ENCODE measurements at regions not wholly inside any gene's neighbourhood (a gene's known extent, or its start where the extent isn't known, plus 50 kb on each side); places are given as distances from the start of the nearest gene placed in this dataset.

- intact Hi-C loops (cut with micrococcal nuclease), result no loop called here
- no peak for TF ChIP-seq CTCF (IDR thresholded peaks at IDR 0.05; ENCODE audit: unreplicated experiment)
- H3K36me3 Mint-ChIP-seq (ENCODE audit: insufficient read depth, unreplicated experiment), result no peaks in the 10 kb centered on the region
- peaks cover 10% of the 10 kb centered on the region for H3K4me1 Mint-ChIP-seq (ENCODE audit: insufficient read depth, unreplicated experiment)
- CTCF ChIA-PET, result no interaction called here
- no peak for DNase-seq (ENCODE audit: unreplicated experiment)
- H3K9me3 Mint-ChIP-seq (ENCODE audit: unreplicated experiment), result peaks cover 14% of the 10 kb centered on the region
- BruUV-seq (replicated peaks), result no TSS peak
- no peak overlapping the region for H3K27ac Mint-ChIP-seq (ENCODE audit: low read depth, unreplicated experiment)
- H3K4me3 Mint-ChIP-seq (ENCODE audit: unreplicated experiment), result no peak overlapping the region
- POLR2A ChIA-PET, result interaction anchor here (0.9 to 1.2 kb wide), 2 partner anchors 27 to 203 kb away, joined by 3 to 4 read pairs; no protein-coding TSS in a partner anchor
- H3K27me3 Mint-ChIP-seq (ENCODE audit: insufficient read depth, unreplicated experiment), result no peaks in the 10 kb centered on the region
These were observed 598.6 kb downstream of the TBC1D32 start for GRCh38 chr6:120735641-120736040.

GRCh38 chr6:120711255-120711654 is 623.0 kb downstream of the TBC1D32 start:
- CTCF ChIA-PET, result interaction anchor here (1.2 kb wide), 1 partner anchor 105 kb away, joined by 3 read pairs; no protein-coding TSS in a partner anchor
- no peak for DNase-seq (ENCODE audit: unreplicated experiment)
- Mint-ChIP-seq H3K36me3 (ENCODE audit: insufficient read depth, unreplicated experiment) (no peaks in the 10 kb centered on the region), H3K4me3 (ENCODE audit: unreplicated experiment) (no peak overlapping the region), H3K27me3 (ENCODE audit: insufficient read depth, unreplicated experiment) (no peaks in the 10 kb centered on the region), H3K4me1 (ENCODE audit: insufficient read depth, unreplicated experiment) (no peaks in the 10 kb centered on the region), H3K9me3 (ENCODE audit: unreplicated experiment) (peaks cover 4% of the 10 kb centered on the region), H3K27ac (ENCODE audit: low read depth, unreplicated experiment) (no peak overlapping the region)
- intact Hi-C loops (cut with micrococcal nuclease), result no loop called here
- no TSS peak for BruUV-seq (replicated peaks)
- TF ChIP-seq CTCF (IDR thresholded peaks at IDR 0.05; ENCODE audit: unreplicated experiment), result no peak
- POLR2A ChIA-PET, result interaction anchor here (0.8 kb wide), 1 partner anchor 12 kb away, joined by 3 read pairs; no protein-coding TSS in a partner anchor

- H3K27ac Mint-ChIP-seq (ENCODE audit: low read depth, unreplicated experiment), result no peak overlapping the region
- CTCF ChIA-PET, result interaction anchor here (1.2 kb wide), 1 partner anchor 18 kb away, joined by 3 read pairs; no protein-coding TSS in a partner anchor
- no peak for DNase-seq (ENCODE audit: unreplicated experiment)
- H3K27me3 Mint-ChIP-seq (ENCODE audit: insufficient read depth, unreplicated experiment), result no peaks in the 10 kb centered on the region
- no peaks in the 10 kb centered on the region for H3K4me1 Mint-ChIP-seq (ENCODE audit: insufficient read depth, unreplicated experiment)
- BruUV-seq (replicated peaks), result no TSS peak
- H3K36me3 Mint-ChIP-seq (ENCODE audit: insufficient read depth, unreplicated experiment), result no peaks in the 10 kb centered on the region
- no peak overlapping the region for H3K4me3 Mint-ChIP-seq (ENCODE audit: unreplicated experiment)
- intact Hi-C loops (cut with micrococcal nuclease), result no loop called here
- peaks cover 6% of the 10 kb centered on the region for H3K9me3 Mint-ChIP-seq (ENCODE audit: unreplicated experiment)
- no peak for TF ChIP-seq CTCF (IDR thresholded peaks at IDR 0.05; ENCODE audit: unreplicated experiment)
- POLR2A ChIA-PET, result interaction anchor here (1.1 kb wide), 1 partner anchor 12 kb away, joined by 3 read pairs; no protein-coding TSS in a partner anchor
These were observed 634.3 kb downstream of the TBC1D32 start for GRCh38 chr6:120700001-120700400.

- Mint-ChIP-seq H3K4me1 (ENCODE audit: insufficient read depth, unreplicated experiment) (peaks cover under 1% of the 10 kb centered on the region), H3K4me3 (ENCODE audit: unreplicated experiment) (no peak overlapping the region), H3K36me3 (ENCODE audit: insufficient read depth, unreplicated experiment) (no peaks in the 10 kb centered on the region), H3K27ac (ENCODE audit: low read depth, unreplicated experiment) (no peak overlapping the region), H3K27me3 (ENCODE audit: insufficient read depth, unreplicated experiment) (no peaks in the 10 kb centered on the region), H3K9me3 (ENCODE audit: unreplicated experiment) (no peaks in the 10 kb centered on the region)
- no peak for TF ChIP-seq CTCF (IDR thresholded peaks at IDR 0.05; ENCODE audit: unreplicated experiment)
- no TSS peak for BruUV-seq (replicated peaks)
- no peak for DNase-seq (ENCODE audit: unreplicated experiment)
- CTCF ChIA-PET, result interaction anchor here (1.2 kb wide), 1 partner anchor 302 kb away, joined by 3 read pairs; no protein-coding TSS in a partner anchor
- POLR2A ChIA-PET, result no interaction called here
- intact Hi-C loops (cut with micrococcal nuclease), result no loop called here
These were observed 647.8 kb downstream of the TBC1D32 start for GRCh38 chr6:120686492-120686891.
